Endodermal cell (in vitro differentiated cells): ENCODE measurements at regions not wholly inside any gene's neighbourhood (a gene's known extent, or its start where the extent isn't known, plus 50 kb on each side); places are given as distances from the start of the nearest gene placed in this dataset.

Source experiments
- DNase-seq: peaks from one replicate; pipeline ENCODE4 v3.0.0-alpha.2; 2017
- H3K27ac ChIP-seq: 2 replicates; pipeline ENCODE4 v1.5.1; 2013; ENCODE audit warnings: mild to moderate bottlenecking, low read depth, low read length, moderate library complexity
- H3K27me3 ChIP-seq: 2 replicates; pipeline ENCODE4 v1.6.1; 2013; ENCODE audit warnings: mild to moderate bottlenecking, low read length, moderate library complexity; ENCODE audit not compliant: insufficient read depth, control insufficient read depth, poor library complexity, severe bottlenecking
- H3K36me3 ChIP-seq: 2 replicates; pipeline ENCODE4 v1.7.0; 2013; ENCODE audit warnings: mild to moderate bottlenecking, low read length, moderate library complexity; ENCODE audit not compliant: control insufficient read depth, insufficient read depth
- H3K4me1 ChIP-seq: one replicate; pipeline ENCODE4 v1.7.0; 2013; ENCODE audit warnings: low read length; ENCODE audit not compliant: control insufficient read depth, insufficient read depth
- H3K4me3 ChIP-seq: 2 replicates; pipeline ENCODE4 v1.5.1; 2013; ENCODE audit warnings: mild to moderate bottlenecking, low read length, moderate library complexity
- H3K9ac ChIP-seq: 2 replicates; pipeline ENCODE4 v1.6.1; 2013; ENCODE audit warnings: mild to moderate bottlenecking, low read length, moderate library complexity; ENCODE audit not compliant: poor library complexity, severe bottlenecking; ENCODE audit errors: extremely low read depth
- H3K9me3 ChIP-seq: 2 replicates; pipeline ENCODE4 v1.6.1; 2013; ENCODE audit warnings: mild to moderate bottlenecking, low read length, moderate library complexity; ENCODE audit not compliant: control insufficient read depth
- H3K27ac Mint-ChIP-seq: 2 replicates; pipeline ENCODE4 v1.8.0; 2020; ENCODE audit warnings: mixed read lengths
- H3K27me3 Mint-ChIP-seq: 2 replicates; pipeline ENCODE4 v1.8.0; 2021; ENCODE audit warnings: mild to moderate bottlenecking, mixed read lengths; ENCODE audit not compliant: insufficient read depth
- H3K36me3 Mint-ChIP-seq: 2 replicates; pipeline ENCODE4 v1.8.0; 2020; ENCODE audit warnings: low read depth, mixed read lengths
- H3K4me1 Mint-ChIP-seq: 2 replicates; pipeline ENCODE4 v1.8.0; 2020; ENCODE audit warnings: mixed read lengths
- H3K4me3 Mint-ChIP-seq: 2 replicates; pipeline ENCODE4 v1.8.0; 2020; ENCODE audit warnings: mild to moderate bottlenecking, moderate library complexity, mixed read lengths
- H3K9me3 Mint-ChIP-seq: 2 replicates; pipeline ENCODE4 v1.8.0; 2020; ENCODE audit warnings: mild to moderate bottlenecking, mixed read lengths
- WGBS, 2 experiments: methylation state at CpG; one replicate each; pipeline versions ENCODE4 v1.1.5 to v1.1.7; 2013; ENCODE audit warnings: missing lambda C conversion rate in 2 of 2, mixed read lengths in 1 of 2; ENCODE audit not compliant: insufficient coverage in 1 of 2, insufficient read length in 1 of 2; 5-methylcytosine and 5-hydroxymethylcytosine counted together
- TF ChIP-seq, protein P1 (sequence below): fragments of 200-600 bp; sonication (generic); conservative IDR thresholded peaks from 2 replicates; pipeline ENCODE4 v1.5.0; 2021; ENCODE audit warnings: antibody characterized with exemption, mild to moderate bottlenecking

DNA sequence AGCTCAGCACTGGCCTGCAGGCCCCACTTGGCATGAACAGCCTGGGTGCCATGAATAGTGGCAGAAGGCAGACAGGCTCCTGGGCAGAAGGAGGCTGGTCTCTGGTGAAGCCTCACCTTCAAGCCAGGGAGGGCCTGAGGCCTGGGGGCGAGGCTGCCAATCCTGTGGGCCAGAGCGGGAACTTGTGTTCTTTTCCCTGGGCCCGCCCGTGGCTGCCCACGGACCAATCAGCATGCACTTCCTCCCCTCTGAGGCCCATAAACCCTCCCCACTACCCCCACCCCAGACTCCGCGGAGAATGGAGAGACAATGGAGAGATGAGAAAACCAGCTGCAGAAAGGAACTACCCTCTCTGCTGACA, 283.8 kb upstream of the ROBO1 start:
- no peaks in the 10 kb centered on the region for H3K36me3 ChIP-seq
- Mint-ChIP-seq H3K9me3 (peaks cover 1% of the 10 kb centered on the region), H3K36me3 (no peaks in the 10 kb centered on the region), H3K27ac (no peak overlapping the region), H3K4me1 (peaks cover 5% of the 10 kb centered on the region), H3K4me3 (no peak overlapping the region), H3K27me3 (no peaks in the 10 kb centered on the region)
- H3K4me1 ChIP-seq = no peaks in the 10 kb centered on the region
- no peaks in the 10 kb centered on the region for H3K9me3 ChIP-seq
- H3K4me3 ChIP-seq = no peak overlapping the region
- H3K27ac ChIP-seq = no peak overlapping the region
- DNase-seq = no peak
- no peaks in the 10 kb centered on the region for H3K27me3 ChIP-seq
- no peak overlapping the region for H3K9ac ChIP-seq
- 98% methylated on average over 7 of the region's 7 CpGs; no CpG with 5 or more reads in 1 of the 2 experiments for WGBS, 2 experiments
- TF ChIP-seq, protein P1, sequence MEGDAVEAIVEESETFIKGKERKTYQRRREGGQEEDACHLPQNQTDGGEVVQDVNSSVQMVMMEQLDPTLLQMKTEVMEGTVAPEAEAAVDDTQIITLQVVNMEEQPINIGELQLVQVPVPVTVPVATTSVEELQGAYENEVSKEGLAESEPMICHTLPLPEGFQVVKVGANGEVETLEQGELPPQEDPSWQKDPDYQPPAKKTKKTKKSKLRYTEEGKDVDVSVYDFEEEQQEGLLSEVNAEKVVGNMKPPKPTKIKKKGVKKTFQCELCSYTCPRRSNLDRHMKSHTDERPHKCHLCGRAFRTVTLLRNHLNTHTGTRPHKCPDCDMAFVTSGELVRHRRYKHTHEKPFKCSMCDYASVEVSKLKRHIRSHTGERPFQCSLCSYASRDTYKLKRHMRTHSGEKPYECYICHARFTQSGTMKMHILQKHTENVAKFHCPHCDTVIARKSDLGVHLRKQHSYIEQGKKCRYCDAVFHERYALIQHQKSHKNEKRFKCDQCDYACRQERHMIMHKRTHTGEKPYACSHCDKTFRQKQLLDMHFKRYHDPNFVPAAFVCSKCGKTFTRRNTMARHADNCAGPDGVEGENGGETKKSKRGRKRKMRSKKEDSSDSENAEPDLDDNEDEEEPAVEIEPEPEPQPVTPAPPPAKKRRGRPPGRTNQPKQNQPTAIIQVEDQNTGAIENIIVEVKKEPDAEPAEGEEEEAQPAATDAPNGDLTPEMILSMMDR = no peak

DNA sequence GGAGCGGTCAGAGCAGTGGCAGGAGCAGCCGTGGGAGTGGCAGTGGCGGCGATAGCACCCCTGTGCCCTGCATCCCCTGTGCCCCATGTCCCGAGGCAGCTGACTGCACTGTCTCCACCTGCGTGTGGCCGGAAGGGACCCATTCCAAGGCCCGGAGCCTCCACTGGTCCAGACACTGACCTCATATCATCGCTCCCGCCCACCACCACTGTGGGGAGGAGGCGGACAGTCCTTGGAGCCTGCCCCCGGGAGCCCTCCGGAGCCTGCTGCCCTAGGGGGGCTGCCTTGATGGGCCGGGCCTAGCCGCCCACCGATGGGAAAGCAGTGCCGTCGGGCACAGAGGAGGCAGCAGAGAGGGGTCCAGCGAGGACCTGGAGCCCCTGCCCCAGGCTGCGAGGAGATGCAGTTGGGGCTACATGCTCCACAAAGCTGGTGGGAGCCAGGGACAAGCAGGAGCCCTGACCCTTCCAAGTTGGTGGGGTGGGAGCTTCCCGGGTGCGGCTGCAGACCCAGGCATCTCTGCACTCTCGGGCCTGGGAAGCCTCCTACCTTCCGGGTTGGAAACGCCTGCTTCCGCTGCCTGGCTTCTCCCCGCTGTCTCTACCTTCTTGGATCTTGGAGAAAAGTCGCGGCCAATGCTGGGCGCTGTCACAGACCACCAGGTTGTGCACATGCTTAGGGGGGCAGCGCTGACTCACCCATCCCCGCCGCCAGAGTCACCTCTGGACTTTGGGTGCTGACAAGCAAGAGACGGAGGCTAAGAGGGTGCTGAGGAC, 283.2 kb upstream of the ROBO1 start:
- H3K27me3 Mint-ChIP-seq = no peaks in the 10 kb centered on the region
- no peaks in the 10 kb centered on the region for H3K27me3 ChIP-seq
- no peaks in the 10 kb centered on the region for H3K36me3 ChIP-seq
- no peak overlapping the region for H3K27ac ChIP-seq
- peaks cover 5% of the 10 kb centered on the region for H3K4me1 Mint-ChIP-seq
- no peak for DNase-seq
- no peak overlapping the region for H3K4me3 Mint-ChIP-seq
- H3K9me3 ChIP-seq = no peaks in the 10 kb centered on the region
- no peak overlapping the region for H3K4me3 ChIP-seq
- 92 to 97% methylated on average over 10 to 34 of the region's 34 CpGs for WGBS, 2 experiments
- no peaks in the 10 kb centered on the region for H3K4me1 ChIP-seq
- no peak overlapping the region for H3K9ac ChIP-seq
- no peaks in the 10 kb centered on the region for H3K36me3 Mint-ChIP-seq
- TF ChIP-seq, protein P1 = no peak
- peaks cover 1% of the 10 kb centered on the region for H3K9me3 Mint-ChIP-seq
- H3K27ac Mint-ChIP-seq = no peak overlapping the region

GRCh38 chr3:80043226-80043625, 275.4 kb upstream of the ROBO1 start:
- no peak overlapping the region for H3K9ac ChIP-seq
- no peak for DNase-seq
- H3K9me3 ChIP-seq = no peaks in the 10 kb centered on the region
- H3K27ac Mint-ChIP-seq = no peak overlapping the region
- H3K27me3 ChIP-seq = no peaks in the 10 kb centered on the region
- H3K36me3 ChIP-seq = no peaks in the 10 kb centered on the region
- no peak overlapping the region for H3K4me3 ChIP-seq
- 88 to 90% methylated on average over 3 to 4 of the region's 4 CpGs for WGBS, 2 experiments
- H3K36me3 Mint-ChIP-seq = no peaks in the 10 kb centered on the region
- no peaks in the 10 kb centered on the region for H3K4me1 ChIP-seq
- TF ChIP-seq, protein P1 = no peak
- no peaks in the 10 kb centered on the region for H3K9me3 Mint-ChIP-seq
- no peaks in the 10 kb centered on the region for H3K27me3 Mint-ChIP-seq
- H3K4me1 Mint-ChIP-seq = no peaks in the 10 kb centered on the region
- H3K27ac ChIP-seq = no peak overlapping the region
- no peak overlapping the region for H3K4me3 Mint-ChIP-seq
